ENCODE measurements at regions not wholly inside any gene's neighbourhood (a gene's known extent, or its start where the extent isn't known, plus 50 kb on each side); places are given as distances from the start of the nearest gene placed in this dataset.

GRCh38 chr5:6812091-6812490 is 98.9 kb downstream of the TENT4A start:
- no peak overlapping the region for H2AFZ ChIP-seq (ENCODE audit: low read length)
- H3K9ac ChIP-seq (ENCODE audit: low read length): no peak overlapping the region
- no peaks in the 10 kb centered on the region for H3K9me2 ChIP-seq (ENCODE audit: low read depth, low read length)
- H3K4me1 ChIP-seq (ENCODE audit: insufficient read depth, low read length, severe bottlenecking): no peaks in the 10 kb centered on the region
- no peaks in the 10 kb centered on the region for H3K9me3 ChIP-seq (ENCODE audit: low read length)
- TF ChIP-seq CTCF (IDR thresholded peaks at IDR 0.05; ENCODE audit: low read length): no peak
- no peak for TF ChIP-seq EZH2 (IDR thresholded peaks at IDR 0.05; ENCODE audit: borderline replicate concordance, low read length)
- H3K27me3 ChIP-seq (ENCODE audit: insufficient read depth, low read length): no peaks in the 10 kb centered on the region
- H3K27ac ChIP-seq (ENCODE audit: low read depth, low read length, poor library complexity, severe bottlenecking): no peak overlapping the region
- no peak overlapping the region for H3K4me3 ChIP-seq (ENCODE audit: low read depth, low read length, poor library complexity, severe bottlenecking)
- no peaks in the 10 kb centered on the region for H3K36me3 ChIP-seq (ENCODE audit: insufficient read depth, low read length)
- H3K79me2 ChIP-seq (ENCODE audit: insufficient read depth, low read length): no peaks in the 10 kb centered on the region
- no peaks in the 10 kb centered on the region for H3F3A ChIP-seq (ENCODE audit: insufficient read depth, low read length)
- no peaks in the 10 kb centered on the region for H4K20me1 ChIP-seq (ENCODE audit: insufficient read depth, low read length)
- no peak overlapping the region for H3K4me2 ChIP-seq (ENCODE audit: low read length)

- H3K27ac ChIP-seq (ENCODE audit: low read depth, low read length, poor library complexity, severe bottlenecking): no peak overlapping the region
- H3K9me2 ChIP-seq (ENCODE audit: low read depth, low read length): no peaks in the 10 kb centered on the region
- H3K79me2 ChIP-seq (ENCODE audit: insufficient read depth, low read length): no peaks in the 10 kb centered on the region
- H3K4me3 ChIP-seq (ENCODE audit: low read depth, low read length, poor library complexity, severe bottlenecking): no peak overlapping the region
- H3K9me3 ChIP-seq (ENCODE audit: low read length): no peaks in the 10 kb centered on the region
- no peaks in the 10 kb centered on the region for H3K36me3 ChIP-seq (ENCODE audit: insufficient read depth, low read length)
- no peaks in the 10 kb centered on the region for H3K27me3 ChIP-seq (ENCODE audit: insufficient read depth, low read length)
- H3K4me1 ChIP-seq (ENCODE audit: insufficient read depth, low read length, severe bottlenecking): no peaks in the 10 kb centered on the region
- TF ChIP-seq EZH2 (IDR thresholded peaks at IDR 0.05; ENCODE audit: borderline replicate concordance, low read length) (no peak), CTCF (IDR thresholded peaks at IDR 0.05; ENCODE audit: low read length) (no peak)
- H3K9ac ChIP-seq (ENCODE audit: low read length): no peak overlapping the region
- H3F3A ChIP-seq (ENCODE audit: insufficient read depth, low read length): no peaks in the 10 kb centered on the region
- no peak overlapping the region for H3K4me2 ChIP-seq (ENCODE audit: low read length)
- H2AFZ ChIP-seq (ENCODE audit: low read length): no peak overlapping the region
- H4K20me1 ChIP-seq (ENCODE audit: insufficient read depth, low read length): no peaks in the 10 kb centered on the region
Measured at GRCh38 chr5:6812800-6813731, 99.8 kb downstream of the TENT4A start.

- no peak overlapping the region for H3K9ac ChIP-seq (ENCODE audit: low read length)
- no peaks in the 10 kb centered on the region for H4K20me1 ChIP-seq (ENCODE audit: insufficient read depth, low read length)
- H3K4me3 ChIP-seq (ENCODE audit: low read depth, low read length, poor library complexity, severe bottlenecking): no peak overlapping the region
- H3K9me2 ChIP-seq (ENCODE audit: low read depth, low read length): no peaks in the 10 kb centered on the region
- H3K9me3 ChIP-seq (ENCODE audit: low read length): no peaks in the 10 kb centered on the region
- H3K27ac ChIP-seq (ENCODE audit: low read depth, low read length, poor library complexity, severe bottlenecking): no peak overlapping the region
- no peaks in the 10 kb centered on the region for H3K36me3 ChIP-seq (ENCODE audit: insufficient read depth, low read length)
- no peaks in the 10 kb centered on the region for H3K79me2 ChIP-seq (ENCODE audit: insufficient read depth, low read length)
- TF ChIP-seq CTCF (IDR thresholded peaks at IDR 0.05; ENCODE audit: low read length) (no peak), EZH2 (IDR thresholded peaks at IDR 0.05; ENCODE audit: borderline replicate concordance, low read length) (no peak)
- H3K27me3 ChIP-seq (ENCODE audit: insufficient read depth, low read length): no peaks in the 10 kb centered on the region
- no peak overlapping the region for H2AFZ ChIP-seq (ENCODE audit: low read length)
- no peak overlapping the region for H3K4me2 ChIP-seq (ENCODE audit: low read length)
- H3K4me1 ChIP-seq (ENCODE audit: insufficient read depth, low read length, severe bottlenecking): no peaks in the 10 kb centered on the region
- H3F3A ChIP-seq (ENCODE audit: insufficient read depth, low read length): no peaks in the 10 kb centered on the region
Measured at GRCh38 chr5:6814816-6815215, 101.6 kb downstream of the TENT4A start.
